ENCODE measurements at regions not wholly inside any gene's neighbourhood (a gene's known extent, or its start where the extent isn't known, plus 50 kb on each side); places are given as distances from the start of the nearest gene placed in this dataset.

- H3K4me3 ChIP-seq: no peak overlapping the region
- CTCF ChIA-PET: no interaction called here
- no TSS peak for BruUV-seq (replicated peaks)
- no peaks in the 10 kb centered on the region for H3K79me2 ChIP-seq (ENCODE audit: low read depth)
- H2AFZ ChIP-seq: no peak overlapping the region
- H3K4me2 ChIP-seq: no peak overlapping the region
- H3K27ac ChIP-seq: no peak overlapping the region
- H3K4me1 ChIP-seq (replicated peaks; ENCODE audit: insufficient read depth): no peaks in the 10 kb centered on the region
- H3K9me2 ChIP-seq (ENCODE audit: insufficient read depth): no peaks in the 10 kb centered on the region
- no peaks in the 10 kb centered on the region for H3K9me3 ChIP-seq (ENCODE audit: insufficient read depth, low read depth)
- no peaks in the 10 kb centered on the region for H3F3A ChIP-seq (ENCODE audit: insufficient read depth, low read depth)
- intact Hi-C loops (cut with micrococcal nuclease; ENCODE audit: unreplicated experiment): no loop called here
- H3K27me3 ChIP-seq (ENCODE audit: insufficient read depth, low read depth): no peaks in the 10 kb centered on the region
- no peak for DNase-seq
- no peaks in the 10 kb centered on the region for H4K20me1 ChIP-seq (ENCODE audit: insufficient read depth)
- POLR2A ChIA-PET (ENCODE audit: unreplicated experiment): no interaction called here
- no peaks in the 10 kb centered on the region for H3K36me3 ChIP-seq (ENCODE audit: low read depth)
- TF ChIP-seq CTCF (conservative IDR thresholded peaks at IDR 0.05) (no peak), EZH2 (IDR thresholded peaks at IDR 0.05; ENCODE audit: low read depth) (no peak)
Measured at GRCh38 chr4:52410971-52411370, 248.1 kb downstream of the USP46 start.

GRCh38 chr4:52420330-52420729 lies 238.8 kb downstream of the USP46 start:
- Histone ChIP-seq H3K27me3 (ENCODE audit: insufficient read depth, low read depth) (no peaks in the 10 kb centered on the region), H3K4me1 (replicated peaks; ENCODE audit: insufficient read depth) (no peaks in the 10 kb centered on the region), H2AFZ (no peak overlapping the region), H3K27ac (no peak overlapping the region), H4K20me1 (ENCODE audit: insufficient read depth) (no peaks in the 10 kb centered on the region; the same call in 1 of the 2 replicates), H3K4me2 (no peak overlapping the region), H3K36me3 (ENCODE audit: low read depth) (no peaks in the 10 kb centered on the region), H3K9me3 (ENCODE audit: insufficient read depth, low read depth) (no peaks in the 10 kb centered on the region), H3K79me2 (ENCODE audit: low read depth) (no peaks in the 10 kb centered on the region), H3K9me2 (ENCODE audit: insufficient read depth) (no peaks in the 10 kb centered on the region), H3F3A (ENCODE audit: insufficient read depth, low read depth) (no peaks in the 10 kb centered on the region), H3K4me3 (no peak overlapping the region)
- ChIA-PET CTCF (no interaction called here), POLR2A (ENCODE audit: unreplicated experiment) (no interaction called here)
- DNase-seq: no peak
- no peak for TF ChIP-seq CTCF (conservative IDR thresholded peaks at IDR 0.05)
- no peak for TF ChIP-seq EZH2 (IDR thresholded peaks at IDR 0.05; ENCODE audit: low read depth)
- no TSS peak for BruUV-seq (replicated peaks)
- intact Hi-C loops (cut with micrococcal nuclease; ENCODE audit: unreplicated experiment): no loop called here

GRCh38 chr4:52421811-52422213 lies 237.3 kb downstream of the USP46 start:
- TF ChIP-seq CTCF (conservative IDR thresholded peaks at IDR 0.05) (no peak), EZH2 (IDR thresholded peaks at IDR 0.05; ENCODE audit: low read depth) (no peak)
- no peak for DNase-seq
- intact Hi-C loops (cut with micrococcal nuclease; ENCODE audit: unreplicated experiment): no loop called here
- H4K20me1 ChIP-seq (ENCODE audit: insufficient read depth): no peaks in the 10 kb centered on the region; the same call in 1 of the 2 replicates
- CTCF ChIA-PET: no interaction called here
- no peaks in the 10 kb centered on the region for H3K27me3 ChIP-seq (ENCODE audit: insufficient read depth, low read depth)
- no peak overlapping the region for H3K27ac ChIP-seq
- BruUV-seq (replicated peaks): no TSS peak
- H3K4me1 ChIP-seq (replicated peaks; ENCODE audit: insufficient read depth): no peaks in the 10 kb centered on the region
- no peaks in the 10 kb centered on the region for H3K9me2 ChIP-seq (ENCODE audit: insufficient read depth)
- H2AFZ ChIP-seq: no peak overlapping the region
- H3K79me2 ChIP-seq (ENCODE audit: low read depth): no peaks in the 10 kb centered on the region
- H3K9me3 ChIP-seq (ENCODE audit: insufficient read depth, low read depth): no peaks in the 10 kb centered on the region
- no peak overlapping the region for H3K4me2 ChIP-seq
- no peaks in the 10 kb centered on the region for H3F3A ChIP-seq (ENCODE audit: insufficient read depth, low read depth)
- H3K4me3 ChIP-seq: no peak overlapping the region
- H3K36me3 ChIP-seq (ENCODE audit: low read depth): no peaks in the 10 kb centered on the region
- POLR2A ChIA-PET (ENCODE audit: unreplicated experiment): no interaction called here

Data from PC-9 (cell line).